ENCODE measurements at regions not wholly inside any gene's neighbourhood (a gene's known extent, or its start where the extent isn't known, plus 50 kb on each side); places are given as distances from the start of the nearest gene placed in this dataset.

DNA sequence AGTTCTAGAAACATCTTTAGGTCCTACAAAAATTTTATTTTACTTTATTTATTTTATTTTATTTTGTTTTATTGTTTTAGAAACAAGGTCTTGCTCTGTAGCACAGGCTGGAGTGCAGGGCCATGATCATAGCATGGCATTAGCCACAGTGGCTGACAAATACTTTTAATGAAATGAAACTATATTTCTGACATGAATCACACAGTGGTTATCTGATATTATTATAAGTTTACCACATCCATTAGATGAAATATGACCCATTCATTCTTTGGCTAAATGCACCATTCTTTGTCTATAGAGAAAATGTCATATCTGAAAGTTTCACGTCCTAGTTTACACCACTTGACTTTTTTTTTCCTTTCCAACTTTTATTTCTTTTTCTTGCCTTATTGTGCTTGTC lies 613.4 kb upstream of the ADAMTS5 start:
- TF ChIP-seq, protein P1, sequence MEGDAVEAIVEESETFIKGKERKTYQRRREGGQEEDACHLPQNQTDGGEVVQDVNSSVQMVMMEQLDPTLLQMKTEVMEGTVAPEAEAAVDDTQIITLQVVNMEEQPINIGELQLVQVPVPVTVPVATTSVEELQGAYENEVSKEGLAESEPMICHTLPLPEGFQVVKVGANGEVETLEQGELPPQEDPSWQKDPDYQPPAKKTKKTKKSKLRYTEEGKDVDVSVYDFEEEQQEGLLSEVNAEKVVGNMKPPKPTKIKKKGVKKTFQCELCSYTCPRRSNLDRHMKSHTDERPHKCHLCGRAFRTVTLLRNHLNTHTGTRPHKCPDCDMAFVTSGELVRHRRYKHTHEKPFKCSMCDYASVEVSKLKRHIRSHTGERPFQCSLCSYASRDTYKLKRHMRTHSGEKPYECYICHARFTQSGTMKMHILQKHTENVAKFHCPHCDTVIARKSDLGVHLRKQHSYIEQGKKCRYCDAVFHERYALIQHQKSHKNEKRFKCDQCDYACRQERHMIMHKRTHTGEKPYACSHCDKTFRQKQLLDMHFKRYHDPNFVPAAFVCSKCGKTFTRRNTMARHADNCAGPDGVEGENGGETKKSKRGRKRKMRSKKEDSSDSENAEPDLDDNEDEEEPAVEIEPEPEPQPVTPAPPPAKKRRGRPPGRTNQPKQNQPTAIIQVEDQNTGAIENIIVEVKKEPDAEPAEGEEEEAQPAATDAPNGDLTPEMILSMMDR (IDR thresholded peaks at IDR 0.05; ENCODE audit: insufficient read depth, low read length, poor library complexity, severe bottlenecking), result no peak
- TF ChIP-seq EZH2phosphoT487 (conservative IDR thresholded peaks at IDR 0.05; ENCODE audit: low read length), result no peak
